ENCODE measurements at regions not wholly inside any gene's neighbourhood (a gene's known extent, or its start where the extent isn't known, plus 50 kb on each side); places are given as distances from the start of the nearest gene placed in this dataset.

DNA sequence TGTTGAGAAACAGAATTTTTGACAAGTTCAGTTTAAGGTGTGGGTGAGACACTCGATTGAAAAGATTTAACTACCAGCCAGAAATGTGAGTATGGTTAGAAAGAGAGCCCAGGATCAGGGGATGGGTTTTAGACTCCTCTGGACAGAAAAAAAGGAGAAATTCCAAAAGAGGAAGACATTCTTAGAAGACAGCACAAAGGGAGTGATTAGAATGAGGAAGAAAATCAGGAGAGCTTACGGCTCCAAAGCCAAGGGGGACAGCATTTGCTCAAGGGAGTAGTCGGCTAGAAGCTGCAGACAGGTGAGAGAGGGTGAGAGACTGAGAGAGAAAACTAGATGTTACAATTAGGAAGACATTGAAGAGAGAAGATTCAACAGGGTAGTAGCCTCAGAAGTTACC is 166.1 kb downstream of the ADAMTS15 start:
- no peak for DNase-seq (ENCODE audit: low read depth)

- DNase-seq (ENCODE audit: low read depth): no peak
Observed at GRCh38 chr11:130615561-130615960, 167.1 kb downstream of the ADAMTS15 start.

GRCh38 chr11:130616573-130616972 is 168.1 kb downstream of the ADAMTS15 start:
- DNase-seq (ENCODE audit: low read depth): no peak

- DNase-seq (ENCODE audit: low read depth): no peak
Observed at GRCh38 chr11:130617001-130617400, 168.6 kb downstream of the ADAMTS15 start.

- DNase-seq (ENCODE audit: low read depth): no peak
Observed at GRCh38 chr11:130620548-130620947, 172.1 kb downstream of the ADAMTS15 start.

- no peak for DNase-seq (ENCODE audit: low read depth)
Observed at GRCh38 chr11:130622141-130622542, 173.7 kb downstream of the ADAMTS15 start.

GRCh38 chr11:130623670-130624668 is 175.5 kb downstream of the ADAMTS15 start:
- DNase-seq (ENCODE audit: low read depth): no peak

DNA sequence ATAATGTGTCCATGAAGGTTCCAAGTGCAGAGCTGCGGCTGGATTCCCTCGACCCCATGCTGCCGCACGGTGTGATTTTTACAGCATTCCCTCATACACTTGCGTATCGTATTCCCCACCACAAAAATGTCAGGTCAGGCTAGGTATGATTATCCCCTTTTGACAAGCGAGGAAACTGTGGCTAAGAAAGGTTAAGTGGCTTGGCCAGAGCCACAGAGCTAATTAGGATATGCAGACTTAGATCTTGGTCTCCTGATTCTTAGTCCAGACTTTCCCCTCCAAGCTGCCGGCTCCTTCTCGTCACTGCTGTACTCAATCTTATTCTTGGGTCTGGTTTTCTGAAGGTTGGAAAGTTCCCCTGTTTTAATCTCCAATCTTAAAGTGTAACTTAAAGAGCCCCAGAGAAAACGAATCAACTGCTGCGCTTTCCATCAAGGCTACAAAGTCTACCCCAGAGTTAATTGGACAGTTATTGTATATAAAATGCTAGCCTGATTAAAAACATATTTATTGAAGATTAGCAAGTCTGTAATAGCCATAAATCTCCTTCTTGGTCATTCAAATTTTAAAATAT is 176.6 kb downstream of the ADAMTS15 start:
- no peak for DNase-seq (ENCODE audit: low read depth)

- no peak for DNase-seq (ENCODE audit: low read depth)
Observed at GRCh38 chr11:130625578-130626306, 177.3 kb downstream of the ADAMTS15 start.

DNA sequence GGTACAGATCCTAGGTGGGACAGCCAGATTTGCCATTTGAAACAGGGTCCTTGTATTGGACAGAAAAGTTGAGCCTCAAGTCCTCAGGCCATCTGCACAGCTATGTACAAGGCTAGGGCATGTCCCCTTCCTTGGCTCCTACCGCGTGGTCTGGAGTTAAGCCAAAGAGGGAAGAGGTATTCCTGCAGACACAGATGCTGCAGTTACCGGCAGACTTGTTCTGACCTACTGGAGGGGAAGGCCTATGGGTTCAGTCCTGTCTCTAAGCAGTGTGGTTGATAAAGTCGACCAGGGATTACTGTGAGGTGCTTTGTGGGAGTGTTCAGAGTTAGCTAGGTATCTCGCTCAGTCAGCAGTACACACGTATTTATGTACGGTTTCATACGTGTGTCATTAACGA is 180.6 kb downstream of the ADAMTS15 start:
- no peak for DNase-seq (ENCODE audit: low read depth)

- peak; percentile 94 for DNase-seq (ENCODE audit: low read depth)
Observed at GRCh38 chr11:130631119-130631518, 182.7 kb downstream of the ADAMTS15 start.

- DNase-seq (ENCODE audit: low read depth): peak; percentile 34
Observed at GRCh38 chr11:130633466-130633865, 185.0 kb downstream of the ADAMTS15 start.

- DNase-seq (ENCODE audit: low read depth): no peak
Observed at GRCh38 chr11:130634186-130634585, 185.7 kb downstream of the ADAMTS15 start.

DNA sequence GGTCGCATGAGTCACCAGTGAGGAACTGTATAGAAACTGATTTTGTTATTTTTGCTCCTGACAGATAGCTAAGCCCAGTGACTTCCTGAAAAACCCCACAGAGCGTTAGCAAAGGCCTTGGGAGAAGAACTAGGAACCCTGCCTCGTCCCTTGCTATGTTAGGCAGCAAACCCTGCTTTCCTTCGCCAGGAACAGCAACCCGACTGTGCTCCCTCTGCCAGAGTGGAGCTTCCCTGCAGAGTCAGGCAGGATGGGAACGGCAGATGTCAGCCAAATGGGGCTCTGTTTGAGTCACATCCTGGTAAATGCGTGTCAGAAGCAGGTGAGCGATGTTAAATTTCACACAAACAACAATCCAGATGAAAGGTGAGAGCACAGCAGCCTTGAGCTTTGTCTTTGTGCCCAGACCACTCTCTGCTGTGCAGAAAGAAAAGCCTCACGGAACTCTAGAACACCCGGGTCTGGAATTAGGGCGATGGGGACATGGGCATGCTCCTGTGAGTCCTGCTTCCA is 186.6 kb downstream of the ADAMTS15 start:
- peak; percentile 59 for DNase-seq (ENCODE audit: low read depth)

DNA sequence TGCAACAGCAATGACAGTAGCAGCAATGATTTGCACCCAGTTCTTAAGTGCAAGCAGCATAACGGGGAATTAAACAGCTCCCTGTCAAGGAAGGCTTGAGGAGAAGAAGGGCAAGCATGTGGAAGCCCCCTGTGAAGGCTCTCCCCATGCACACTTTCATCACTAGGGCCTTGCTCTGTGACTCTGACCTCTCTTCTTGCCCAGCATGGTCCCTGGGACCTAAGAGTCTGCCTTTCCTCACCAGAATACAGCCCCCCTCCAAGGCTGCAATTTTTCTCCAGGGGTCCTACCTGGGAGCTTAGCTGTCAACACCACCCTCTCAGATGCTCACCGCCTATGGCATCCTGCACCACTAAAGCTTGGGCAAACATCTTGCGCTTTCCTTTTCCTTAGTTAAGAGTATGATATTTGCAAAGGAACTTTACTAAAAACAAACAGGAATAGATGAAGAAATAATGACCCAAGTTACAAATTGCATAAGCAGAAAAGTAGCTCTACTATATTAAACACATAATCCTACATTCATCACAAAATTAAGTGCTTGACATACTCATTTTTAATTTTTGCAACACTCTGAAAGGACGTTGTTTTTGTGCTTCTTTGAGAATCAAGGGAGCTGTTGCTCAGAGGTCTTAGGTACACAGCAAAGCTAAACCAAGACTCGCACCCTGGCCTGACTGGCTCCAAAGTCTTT is 187.6 kb downstream of the ADAMTS15 start:
- no peak for DNase-seq (ENCODE audit: low read depth)

GRCh38 chr11:130636722-130637464 is 188.4 kb downstream of the ADAMTS15 start:
- peak; percentile 85 for DNase-seq (ENCODE audit: low read depth)

GRCh38 chr11:130637566-130637965 is 189.1 kb downstream of the ADAMTS15 start:
- DNase-seq (ENCODE audit: low read depth): no peak

DNA sequence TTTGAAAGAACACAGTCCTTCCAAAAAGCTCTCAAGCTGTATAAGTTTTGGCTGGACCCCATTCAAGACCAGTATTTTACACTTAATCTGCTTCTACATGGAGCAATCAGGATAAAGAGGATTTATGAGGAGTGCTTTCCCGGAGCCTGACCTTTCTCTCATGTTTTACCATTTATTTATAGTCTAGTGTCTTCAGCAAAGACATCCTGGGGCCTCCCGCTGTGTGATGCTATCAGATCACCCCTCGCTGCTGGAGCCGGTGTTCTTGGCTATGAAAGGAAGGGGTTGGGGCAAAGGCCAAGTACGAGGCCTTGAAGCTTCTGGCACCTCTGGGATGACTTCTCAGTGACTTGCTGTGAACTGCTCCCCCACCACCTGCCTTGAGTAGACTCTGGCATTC is 189.6 kb downstream of the ADAMTS15 start:
- DNase-seq (ENCODE audit: low read depth): no peak

- no peak for DNase-seq (ENCODE audit: low read depth)
Observed at GRCh38 chr11:130638624-130639023, 190.2 kb downstream of the ADAMTS15 start.

- DNase-seq (ENCODE audit: low read depth): no peak
Observed at GRCh38 chr11:130639369-130639768, 190.9 kb downstream of the ADAMTS15 start.

- no peak for DNase-seq (ENCODE audit: low read depth)
Observed at GRCh38 chr11:130640526-130640925, 192.1 kb downstream of the ADAMTS15 start.
